HG03520 (cell line): ENCODE measurements at regions not wholly inside any gene's neighbourhood (a gene's known extent, or its start where the extent isn't known, plus 50 kb on each side); places are given as distances from the start of the nearest gene placed in this dataset.

Source experiments
- ATAC-seq: cut with Tn5 transposase; IDR thresholded peaks from one replicate; pipeline ENCODE4 v1.9.1; 2021; ENCODE audit warnings: mild to moderate bottlenecking, moderate library complexity; ENCODE audit not compliant: unreplicated experiment

- ATAC-seq: no peak
These were observed 187.7 kb upstream of the LNX1 start for GRCh38 chr4:53779025-53779424.

GRCh38 chr4:53778155-53778554 lies 186.9 kb upstream of the LNX1 start:
- ATAC-seq: no peak

GRCh38 chr4:53777244-53777984 lies 186.1 kb upstream of the LNX1 start:
- no peak for ATAC-seq

- no peak for ATAC-seq
These were observed 184.9 kb upstream of the LNX1 start for GRCh38 chr4:53776141-53776540.

- ATAC-seq: no peak
These were observed 184.1 kb upstream of the LNX1 start for GRCh38 chr4:53775381-53775780.

GRCh38 chr4:53771326-53771725 lies 180.0 kb upstream of the LNX1 start:
- no peak for ATAC-seq

GRCh38 chr4:53767482-53767881 lies 176.2 kb upstream of the LNX1 start:
- ATAC-seq: no peak

- no peak for ATAC-seq
These were observed 173.6 kb upstream of the LNX1 start for GRCh38 chr4:53764761-53765490.

GRCh38 chr4:53763813-53764597 lies 172.7 kb upstream of the LNX1 start:
- ATAC-seq: no peak

GRCh38 chr4:53755656-53756055 lies 164.4 kb upstream of the LNX1 start:
- no peak for ATAC-seq

- no peak for ATAC-seq
These were observed 160.8 kb upstream of the LNX1 start for GRCh38 chr4:53752124-53752523.

GRCh38 chr4:53748328-53748772 lies 157.1 kb upstream of the LNX1 start:
- ATAC-seq: peak; percentile 92

GRCh38 chr4:53747401-53747800 lies 156.1 kb upstream of the LNX1 start:
- ATAC-seq: no peak

GRCh38 chr4:53744446-53745160 lies 153.3 kb upstream of the LNX1 start:
- no peak for ATAC-seq

GRCh38 chr4:53734584-53735353 lies 143.5 kb upstream of the LNX1 start:
- ATAC-seq: no peak

GRCh38 chr4:53734182-53734581 lies 142.9 kb upstream of the LNX1 start:
- no peak for ATAC-seq

- no peak for ATAC-seq
These were observed 141.4 kb upstream of the LNX1 start for GRCh38 chr4:53732661-53733060.

- no peak for ATAC-seq
These were observed 138.9 kb upstream of the LNX1 start for GRCh38 chr4:53730031-53730805.

GRCh38 chr4:53722110-53722509 lies 130.8 kb upstream of the LNX1 start:
- no peak for ATAC-seq
